Testis (tissue), 2 donors: ENCODE measurements at regions not wholly inside any gene's neighbourhood (a gene's known extent, or its start where the extent isn't known, plus 50 kb on each side); places are given as distances from the start of the nearest gene placed in this dataset.

ENCODE experiments used
- CTCF ChIP-seq, 3 experiments: fragments of 450-650 bp in 2 of 3; fragments of 200-600 bp in 1 of 3; sonication (generic) in 1 of 3; IDR thresholded peaks; one replicate each; pipeline ENCODE4 v1.5.1; 2016 to 2019; ENCODE audit warnings: antibody characterized with exemption in 3 of 3, mild to moderate bottlenecking in 2 of 3, moderate library complexity in 1 of 3
- POLR2A ChIP-seq: fragments of 450-650 bp; IDR thresholded peaks from one replicate; pipeline ENCODE4 v1.6.1; 2017; ENCODE audit warnings: antibody characterized with exemption, mild to moderate bottlenecking, moderate library complexity

- no peak for TF ChIP-seq POLR2A
- no peak for TF ChIP-seq CTCF (IDR thresholded peaks at IDR 0.05)
Observed at GRCh38 chr16:10335681-10336080, 50.2 kb upstream of the ATF7IP2 start.
